ENCODE measurements at regions not wholly inside any gene's neighbourhood (a gene's known extent, or its start where the extent isn't known, plus 50 kb on each side); places are given as distances from the start of the nearest gene placed in this dataset.

- TF ChIP-seq CTCF (IDR thresholded peaks at IDR 0.05; ENCODE audit: poor library complexity) (no peak), EZH2 (IDR thresholded peaks at IDR 0.05; ENCODE audit: borderline replicate concordance) (no peak), EZH2phosphoT487 (IDR thresholded peaks at IDR 0.05; ENCODE audit: low read depth, severe bottlenecking, unreplicated experiment) (no peak)
Observed at GRCh38 chr6:149176971-149177667, 140.4 kb upstream of the TAB2 start.

All from hepatocyte (in vitro differentiated cells).